GM21576 (cell line): ENCODE measurements at regions not wholly inside any gene's neighbourhood (a gene's known extent, or its start where the extent isn't known, plus 50 kb on each side); places are given as distances from the start of the nearest gene placed in this dataset.

Experiments
- ATAC-seq: cut with Tn5 transposase; IDR thresholded peaks from one replicate; pipeline ENCODE4 v1.9.1; 2021; ENCODE audit warnings: mild to moderate bottlenecking, moderate library complexity; ENCODE audit not compliant: unreplicated experiment

DNA sequence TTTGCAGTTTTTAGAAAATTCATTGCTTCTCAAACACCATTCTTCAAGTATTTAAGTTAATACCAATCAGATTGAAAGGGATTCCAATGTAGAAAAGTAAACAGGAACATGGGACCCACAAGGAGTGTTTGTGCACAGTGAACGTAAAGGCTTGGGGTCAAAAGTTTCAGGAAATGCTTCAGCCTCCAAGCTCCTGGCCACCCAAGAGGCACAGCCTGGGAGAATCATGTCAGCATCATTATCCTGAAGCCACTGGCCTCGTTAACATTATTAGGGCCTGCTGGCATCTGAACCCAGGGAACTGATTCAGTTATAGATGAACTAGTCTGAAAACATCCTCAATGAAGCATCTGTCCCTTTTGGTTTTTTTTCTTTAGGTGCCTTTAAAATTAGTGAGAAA, 122.9 kb downstream of the NXNL2 start:
- ATAC-seq: no peak

DNA sequence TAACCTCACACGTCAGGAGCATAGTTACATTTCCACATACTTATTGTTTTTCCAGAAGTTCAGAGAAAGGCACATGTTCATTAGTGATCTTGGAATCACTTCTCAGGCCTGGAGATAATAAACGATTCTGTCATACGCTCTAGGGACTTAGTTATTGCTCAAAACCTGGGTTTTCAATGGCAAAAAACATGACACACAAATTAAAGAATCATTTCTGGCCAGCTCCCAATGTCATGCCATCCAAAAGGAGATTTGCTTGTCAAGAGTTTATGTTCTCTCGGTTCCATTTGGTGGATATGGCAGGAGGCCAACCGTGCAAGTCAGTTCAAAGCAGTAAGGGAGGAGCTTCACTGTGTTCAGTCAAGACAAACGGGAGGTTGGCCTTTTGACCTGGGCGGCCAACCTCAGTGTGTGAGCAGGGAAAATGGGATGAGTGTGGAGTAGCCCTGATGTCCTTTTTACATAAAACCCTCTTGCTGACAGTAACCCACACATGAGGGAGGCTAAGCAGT, 123.4 kb downstream of the NXNL2 start:
- ATAC-seq: no peak

DNA sequence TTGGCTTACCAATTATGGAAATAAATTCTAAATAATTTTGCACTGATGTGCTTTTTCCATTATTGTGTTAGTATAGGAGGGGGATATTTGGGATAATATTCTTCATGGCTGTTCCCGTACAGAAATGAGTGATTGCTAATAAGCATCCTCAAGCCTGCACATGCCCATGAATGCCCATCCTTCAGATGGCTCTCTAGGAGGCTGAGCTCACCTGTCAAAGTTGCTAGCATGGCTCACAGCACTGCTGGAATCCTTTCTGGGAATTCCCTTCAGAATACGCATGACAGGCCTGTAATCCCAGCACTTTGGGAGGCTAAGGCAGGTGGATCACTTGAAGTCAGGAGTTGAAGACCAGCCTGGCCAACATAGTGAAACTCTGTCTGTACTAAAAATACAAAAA, 124.1 kb downstream of the NXNL2 start:
- ATAC-seq: no peak

DNA sequence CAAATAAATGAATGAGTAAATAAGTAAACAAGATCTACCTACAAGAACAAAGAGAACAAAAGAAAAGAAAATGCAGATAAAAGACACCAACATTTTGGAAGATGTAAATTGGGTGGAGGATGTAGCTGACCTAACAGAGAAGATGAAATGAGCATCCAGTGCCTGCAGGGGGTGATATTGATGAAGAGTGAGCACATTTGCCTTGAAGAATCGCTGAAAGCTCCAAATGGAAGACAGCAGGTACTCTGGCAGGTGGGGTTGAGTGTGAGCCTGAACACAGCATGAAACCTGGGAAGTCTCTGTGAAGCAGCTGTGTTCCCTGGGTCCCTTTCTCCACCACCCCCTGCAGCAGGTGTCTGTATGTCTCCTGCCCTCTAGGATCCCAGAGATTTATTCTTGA, 125.6 kb downstream of the NXNL2 start:
- no peak for ATAC-seq

DNA sequence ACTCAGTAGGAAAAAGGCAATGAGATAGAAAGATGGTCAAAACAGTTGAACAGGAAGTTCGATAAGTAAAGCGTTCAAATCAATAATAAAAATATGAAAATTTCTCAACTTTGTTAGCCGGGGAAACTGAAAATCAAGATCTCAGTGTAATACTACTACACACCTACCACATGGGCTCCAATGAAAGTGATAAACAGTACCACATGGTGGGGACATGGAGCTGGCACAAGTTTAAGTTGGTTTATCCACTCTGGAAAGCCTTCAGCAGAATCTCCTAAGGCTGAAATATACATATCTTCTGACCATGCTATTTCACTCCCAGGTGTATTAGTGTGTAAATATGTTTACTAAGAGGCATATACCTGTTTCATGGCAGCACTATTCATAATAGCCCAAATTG, 126.8 kb downstream of the NXNL2 start:
- no peak for ATAC-seq

DNA sequence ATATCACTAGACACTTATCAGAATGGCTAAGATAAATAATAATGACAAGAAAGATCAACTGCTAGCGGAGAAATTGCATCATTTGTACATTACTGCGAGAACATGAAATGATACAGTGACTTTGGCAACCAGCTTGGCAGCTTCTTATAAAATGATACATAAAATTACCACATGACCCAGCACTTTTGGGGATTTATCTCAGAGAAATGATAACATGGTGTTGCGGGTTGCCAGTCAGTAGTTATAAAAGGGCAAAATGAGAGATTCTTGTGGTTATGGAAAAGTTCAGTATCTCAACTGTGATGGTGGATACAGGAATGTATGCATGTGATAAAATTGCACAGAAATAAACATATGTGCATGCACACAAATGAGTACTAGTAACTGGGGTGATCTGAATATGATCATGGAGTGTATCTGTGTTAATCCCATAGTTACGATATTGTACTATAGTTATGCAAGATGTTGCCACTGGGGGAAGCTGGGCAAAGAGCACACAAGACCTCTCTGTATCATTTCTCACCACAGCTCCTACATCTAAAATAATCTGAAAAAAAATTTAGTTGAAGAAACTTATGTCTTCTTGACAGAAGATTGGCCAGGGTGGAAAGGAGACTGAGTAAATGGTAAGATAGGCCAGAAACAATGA, 128.9 kb downstream of the NXNL2 start:
- ATAC-seq: no peak

DNA sequence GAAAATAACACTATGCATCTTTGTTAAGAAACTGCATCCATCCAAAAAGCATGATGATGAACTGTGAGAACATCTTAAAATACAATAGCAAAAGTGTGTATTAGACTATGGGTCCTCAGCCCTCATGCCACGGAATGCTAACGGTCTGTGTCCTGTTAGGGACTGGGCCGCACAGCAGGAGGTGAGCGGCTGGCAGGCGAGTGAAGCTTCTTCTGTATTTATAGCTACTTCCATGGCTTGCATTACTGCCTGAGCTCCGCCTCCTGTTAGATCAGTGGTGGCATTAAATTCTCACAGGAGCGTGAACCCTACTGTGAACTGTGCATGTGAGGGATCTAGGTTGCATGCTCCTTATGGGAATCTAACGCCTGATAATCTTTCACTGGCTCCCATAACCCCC, 129.8 kb downstream of the NXNL2 start:
- ATAC-seq: no peak

DNA sequence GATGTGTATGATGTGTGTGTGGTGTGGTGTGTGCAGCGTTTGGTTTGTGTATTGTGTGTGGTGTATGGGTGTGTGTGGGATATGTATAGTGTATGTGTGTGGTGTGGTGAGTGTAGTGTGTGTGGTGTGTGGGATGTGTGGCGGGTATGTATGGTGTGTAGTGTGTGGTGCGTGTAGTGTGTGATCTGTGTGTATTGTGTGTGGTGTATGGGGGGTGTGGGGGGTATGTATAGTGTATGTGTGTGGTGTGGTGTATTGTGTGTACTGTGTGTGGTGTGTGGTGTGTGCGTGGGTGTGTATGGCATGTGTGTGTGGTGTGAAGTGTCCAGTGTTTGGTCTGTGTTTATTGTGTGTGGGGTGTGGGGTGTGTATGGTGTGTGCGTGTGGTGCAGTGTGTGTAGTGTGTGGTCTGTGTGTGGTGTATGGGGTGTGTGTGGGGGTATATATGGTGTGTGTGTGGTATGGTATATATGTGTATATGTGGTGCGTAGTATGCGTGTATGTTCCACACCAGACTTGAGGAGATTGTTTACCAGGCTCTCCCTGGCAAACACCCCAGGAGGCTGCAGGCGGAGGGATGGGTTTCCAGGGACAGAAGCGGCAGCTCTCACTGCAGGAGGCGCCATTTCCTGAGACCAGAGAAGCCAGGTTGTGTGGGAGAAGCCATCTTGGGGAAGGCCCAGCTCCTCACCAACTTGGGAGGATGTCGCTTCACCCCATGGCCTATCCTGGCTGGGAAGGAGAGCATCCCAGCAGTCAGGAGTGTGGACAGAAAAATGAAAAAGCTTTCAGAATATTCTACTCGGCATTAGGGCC, 138.1 kb downstream of the NXNL2 start:
- ATAC-seq: no peak

DNA sequence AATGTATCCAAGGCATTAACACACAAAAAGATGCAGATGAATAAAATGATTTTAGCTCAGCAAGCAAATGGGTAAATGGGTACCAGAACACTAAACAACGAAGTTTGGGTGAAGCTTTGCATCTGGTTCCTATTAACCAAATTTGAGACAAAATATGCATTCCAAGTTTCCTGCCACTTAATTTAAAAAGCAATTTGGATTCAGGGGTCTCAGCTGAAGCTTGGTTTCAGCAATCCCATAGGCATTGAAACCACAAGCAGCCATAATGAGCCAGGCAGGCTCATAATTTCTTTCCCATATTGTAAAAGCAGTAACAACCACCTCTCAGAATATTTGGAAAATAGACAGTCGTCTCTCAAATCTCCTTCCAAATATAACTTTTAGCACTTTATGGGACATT, 138.9 kb downstream of the NXNL2 start:
- no peak for ATAC-seq

DNA sequence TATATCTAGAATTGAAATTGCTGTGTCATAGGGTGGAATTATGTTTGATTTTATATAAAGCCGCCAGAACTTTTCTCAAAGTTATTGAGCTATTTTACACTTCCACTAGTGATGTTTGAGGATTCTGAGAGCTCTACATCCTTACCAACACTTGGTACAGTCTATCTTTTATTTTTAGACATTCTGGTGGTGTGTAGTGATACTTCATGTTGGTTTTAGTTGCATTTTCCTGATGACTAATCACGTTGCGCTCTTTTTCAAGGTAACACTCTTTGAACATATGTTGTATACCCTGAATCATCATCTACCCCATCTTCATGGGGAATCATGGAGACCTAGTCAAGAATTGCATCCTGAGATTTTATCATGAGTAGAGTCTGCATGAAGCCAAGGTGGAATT, 141.7 kb downstream of the NXNL2 start:
- no peak for ATAC-seq

DNA sequence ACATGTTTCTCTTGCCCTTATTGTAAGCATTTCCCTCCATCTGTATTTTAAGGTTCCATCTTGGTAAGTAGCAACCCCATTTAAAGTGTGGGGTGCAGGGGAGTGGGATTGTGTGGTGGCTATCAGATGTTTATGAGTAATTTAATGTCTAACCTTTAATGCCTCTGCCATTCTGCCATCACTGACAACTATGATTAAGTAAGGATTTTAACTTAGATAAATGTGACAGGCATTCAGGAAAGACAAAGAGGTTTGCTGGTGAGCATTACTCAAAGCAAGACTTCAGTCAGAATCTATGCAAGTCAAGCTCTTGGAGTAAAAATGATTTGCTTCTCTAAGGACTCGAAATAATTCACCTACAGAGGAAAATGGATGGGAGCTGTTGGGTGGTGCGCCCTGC, 143.0 kb downstream of the NXNL2 start:
- ATAC-seq: no peak

DNA sequence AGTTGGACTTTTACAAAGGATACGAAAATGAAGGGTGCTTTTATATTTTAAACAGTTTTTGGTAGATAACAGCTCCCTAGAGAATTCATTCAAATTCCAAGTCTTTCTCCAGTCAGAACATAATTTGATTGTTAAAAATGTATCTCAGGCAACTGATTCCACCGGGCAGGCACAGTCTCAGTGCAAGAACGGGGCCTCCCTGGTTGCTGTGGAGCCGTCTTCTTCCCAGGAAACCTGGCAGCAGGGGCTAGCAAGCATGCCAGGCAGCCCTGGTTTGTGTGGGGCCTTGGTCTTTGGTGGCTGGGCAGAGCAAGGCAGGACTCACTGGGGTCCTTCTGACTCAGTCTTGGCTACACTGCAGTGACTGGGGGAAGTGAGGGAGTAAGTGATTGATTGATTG, 143.5 kb downstream of the NXNL2 start:
- ATAC-seq: no peak

DNA sequence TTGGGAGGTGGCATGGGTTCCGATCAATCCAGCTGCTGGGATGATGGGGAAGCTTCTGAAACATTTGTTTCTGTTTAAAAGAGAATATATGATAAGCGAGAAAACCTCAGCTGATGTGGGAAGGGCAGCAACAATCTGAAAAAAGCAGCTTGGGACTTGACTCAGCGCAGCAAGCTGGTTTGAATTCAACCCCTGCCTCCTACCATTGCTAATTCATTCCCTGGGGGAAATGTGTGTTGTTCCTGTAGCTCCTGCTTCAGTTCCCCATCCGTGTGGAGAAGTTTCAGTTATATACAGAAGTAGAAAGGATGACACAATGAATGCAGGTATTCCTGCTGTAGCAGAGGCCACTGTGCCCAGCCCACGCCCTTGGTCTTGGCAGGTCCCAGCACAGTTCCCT, 145.1 kb downstream of the NXNL2 start:
- ATAC-seq: no peak

DNA sequence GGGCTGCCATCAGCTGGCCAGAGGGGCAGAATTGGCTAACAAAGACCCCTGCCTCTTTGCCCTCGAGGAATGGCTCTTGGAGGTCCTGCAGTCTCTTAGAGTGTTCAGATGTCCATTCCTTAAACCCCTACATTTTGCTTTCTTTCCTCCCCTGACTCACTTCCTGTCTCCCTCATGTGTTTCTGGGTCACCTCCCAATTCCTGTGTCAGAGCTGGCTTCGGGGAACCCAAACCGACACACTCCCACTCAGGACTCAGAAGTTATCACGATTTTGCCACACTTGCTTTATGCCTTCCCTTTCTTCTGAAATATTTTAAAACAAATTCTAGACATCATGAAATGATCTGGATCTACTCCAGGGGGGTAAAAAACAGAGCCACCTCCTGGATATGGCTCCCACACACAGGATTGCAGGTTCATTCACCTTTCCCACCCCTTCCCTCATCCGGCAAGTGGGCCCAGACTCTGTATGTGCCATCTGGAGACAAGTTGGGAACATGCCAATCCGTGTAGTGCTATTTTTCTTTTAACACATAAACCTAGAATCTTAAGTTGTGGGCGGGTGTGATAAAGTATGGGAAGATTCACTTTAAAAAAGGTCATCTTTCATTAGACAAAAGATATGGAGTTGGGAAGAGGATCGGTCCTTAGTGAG, 145.7 kb downstream of the NXNL2 start:
- no peak for ATAC-seq

DNA sequence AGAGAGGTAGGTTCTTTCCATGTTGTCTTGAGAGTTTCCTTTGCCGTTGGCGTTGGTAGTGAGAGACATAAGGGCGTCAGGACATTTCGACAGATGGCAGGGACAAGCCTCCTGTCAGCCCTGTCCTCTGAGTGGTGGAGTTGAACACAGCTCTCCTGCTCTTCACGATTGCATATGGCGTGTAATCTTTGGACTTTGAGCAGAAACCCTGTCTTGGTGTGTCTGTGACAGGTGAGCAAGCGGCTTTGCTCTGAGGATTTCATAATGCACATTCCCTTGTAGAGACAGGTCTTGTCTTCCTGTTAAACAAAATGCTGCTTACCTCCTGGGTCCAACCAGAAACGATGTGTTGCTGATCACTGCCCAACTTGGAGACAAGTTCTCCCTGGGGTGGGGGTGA, 146.5 kb downstream of the NXNL2 start:
- ATAC-seq: no peak

DNA sequence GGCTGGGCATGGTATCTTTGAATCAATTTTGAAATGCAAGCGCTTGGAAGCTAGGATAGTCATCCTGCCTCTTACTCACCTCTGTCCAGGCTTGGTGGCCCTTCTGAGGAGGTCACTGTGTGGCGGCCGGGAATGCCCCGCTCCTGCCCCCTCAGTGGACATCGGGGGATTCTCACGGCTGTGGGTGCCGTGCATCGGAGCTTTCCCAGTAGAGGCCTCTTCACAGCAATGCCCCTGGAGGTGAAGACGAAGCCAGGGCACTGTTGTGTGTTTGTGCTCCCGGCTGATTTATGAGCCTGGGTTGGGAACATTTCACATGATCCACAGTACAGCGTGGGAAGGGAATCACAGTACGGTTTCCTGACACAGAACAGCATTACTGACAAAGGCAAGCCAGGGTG, 147.5 kb downstream of the NXNL2 start:
- ATAC-seq: no peak

DNA sequence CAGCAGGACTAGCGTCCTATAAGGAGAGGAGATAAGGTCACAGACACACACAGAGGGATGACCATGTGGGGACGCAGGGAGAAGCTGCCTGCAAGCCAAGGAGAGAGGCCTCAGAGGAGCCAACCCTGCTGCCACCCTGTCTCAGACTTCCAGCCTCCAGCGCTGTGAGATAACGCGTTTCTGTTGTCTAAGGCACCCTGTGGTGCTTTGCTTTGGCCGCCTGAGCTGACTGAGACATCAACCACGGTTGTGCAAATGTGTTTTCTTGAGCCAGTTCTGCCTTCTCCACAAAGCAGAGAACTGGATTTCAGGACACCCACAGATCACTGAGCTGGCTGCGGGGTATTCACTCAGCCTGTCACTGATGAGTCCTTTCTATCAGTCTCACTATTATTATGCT, 149.1 kb downstream of the NXNL2 start:
- ATAC-seq: no peak

DNA sequence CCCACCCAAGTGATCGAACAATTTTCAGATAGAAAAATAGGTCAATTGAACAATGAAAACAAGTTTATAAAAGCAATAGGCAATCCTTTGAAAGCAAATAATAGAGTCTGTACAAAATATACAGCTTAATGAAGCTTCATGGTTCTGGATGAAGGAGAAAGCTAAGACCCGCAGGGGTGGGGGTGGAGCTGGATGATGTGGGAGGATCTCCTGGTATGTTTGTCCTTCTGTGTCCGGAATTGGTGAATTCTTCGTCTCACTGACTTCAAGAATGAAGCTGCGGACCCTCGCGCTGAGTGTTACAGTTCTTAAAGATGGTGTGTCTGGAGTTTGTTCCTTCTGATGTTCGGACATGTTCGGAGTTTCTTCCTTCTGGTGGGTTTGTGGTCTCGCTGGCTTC, 149.9 kb downstream of the NXNL2 start:
- no peak for ATAC-seq

DNA sequence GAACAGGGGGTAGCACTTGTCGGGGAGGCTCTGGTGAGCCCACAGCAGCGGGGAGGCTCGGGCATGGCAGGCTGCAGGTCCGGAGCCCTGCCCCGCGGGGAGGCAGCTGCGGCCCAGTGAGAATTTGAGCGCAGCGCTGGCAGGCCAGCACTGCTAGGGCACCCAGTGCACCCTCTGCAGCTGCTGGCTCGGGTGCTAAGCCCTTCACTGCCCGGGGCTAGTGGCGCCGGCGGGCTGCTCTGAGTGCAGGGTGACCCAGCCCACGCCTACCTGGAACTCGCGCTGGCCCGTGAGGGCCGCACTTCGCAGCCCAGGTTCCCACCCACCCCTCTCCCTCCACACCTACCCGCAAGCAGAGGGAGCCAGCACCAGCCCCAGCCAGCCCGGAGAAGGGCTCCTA, 151.0 kb downstream of the NXNL2 start:
- ATAC-seq: no peak

DNA sequence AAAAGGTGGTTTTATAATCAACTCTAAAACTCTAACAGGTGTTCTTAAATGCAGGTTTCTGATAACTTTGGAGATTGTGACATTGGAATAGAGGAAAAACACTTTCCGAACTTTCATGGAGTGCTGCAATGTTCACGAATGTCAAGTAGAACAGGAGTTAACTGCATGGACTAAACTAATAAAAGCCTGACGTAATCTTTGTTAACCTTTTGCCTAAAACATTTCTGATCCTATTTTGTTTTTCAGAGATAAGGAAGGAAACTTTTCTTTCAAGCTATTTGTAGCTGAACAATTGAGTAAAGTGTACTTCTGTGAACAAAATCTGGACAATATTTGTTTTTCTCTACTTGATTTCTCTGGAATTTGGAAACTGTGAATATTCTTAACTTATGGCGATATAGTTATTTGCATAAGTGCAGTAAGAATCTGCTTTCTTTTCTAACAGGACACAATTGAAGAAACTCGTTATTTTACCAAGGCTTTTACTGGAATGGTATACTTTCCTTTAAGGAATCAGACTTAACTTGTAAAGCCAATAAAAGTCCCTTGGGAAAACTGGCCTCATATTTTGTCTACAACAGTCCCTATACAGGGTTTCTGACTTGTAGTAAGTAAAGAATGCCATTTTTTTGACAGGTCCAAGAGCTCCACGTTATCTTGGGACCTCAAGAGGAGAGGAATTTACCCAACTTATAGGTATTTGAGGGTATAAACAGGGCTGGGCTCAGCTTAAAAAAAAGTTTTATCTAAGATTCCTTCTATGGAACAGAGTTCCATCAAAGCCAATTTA, 154.7 kb downstream of the NXNL2 start:
- ATAC-seq: no peak

DNA sequence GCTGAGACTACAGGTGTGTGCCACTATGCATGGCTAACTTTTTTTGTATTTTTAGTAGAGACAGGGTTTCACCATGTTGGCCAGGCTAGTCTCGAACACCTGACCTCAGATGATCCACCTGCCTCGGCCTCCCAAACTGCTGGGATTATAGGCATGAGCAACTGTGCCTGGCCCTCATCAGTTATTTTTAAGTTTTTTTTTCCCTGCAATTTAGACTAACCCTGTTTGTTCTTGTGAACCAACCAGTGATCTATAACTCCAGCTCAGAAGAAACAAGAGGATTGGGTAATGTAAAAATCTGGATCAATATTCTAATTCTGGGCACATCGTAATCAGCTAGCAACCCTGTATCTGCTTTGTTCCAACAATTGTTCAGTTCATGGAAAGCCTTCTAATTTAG, 155.7 kb downstream of the NXNL2 start:
- no peak for ATAC-seq
